Colonic mucosa (tissue), 4 donors: ENCODE measurements at regions not wholly inside any gene's neighbourhood (a gene's known extent, or its start where the extent isn't known, plus 50 kb on each side); places are given as distances from the start of the nearest gene placed in this dataset.

Source experiments
- DNase-seq: peaks from one replicate; pipeline ENCODE4 v3.0.0-alpha.2; 2020
- H3K27ac ChIP-seq: fragments of 200-600 bp; one replicate; pipeline ENCODE4 v1.8.0; 2021
- H3K27me3 ChIP-seq: fragments of 200-600 bp; one replicate; pipeline ENCODE4 v1.8.0; 2021
- H3K36me3 ChIP-seq: fragments of 200-600 bp; one replicate; pipeline ENCODE4 v1.8.0; 2021
- H3K4me1 ChIP-seq: fragments of 200-600 bp; one replicate; pipeline ENCODE4 v1.8.0; 2021; ENCODE audit warnings: mild to moderate bottlenecking
- H3K4me3 ChIP-seq: fragments of 200-600 bp; one replicate; pipeline ENCODE4 v1.8.0; 2021
- H3K9ac ChIP-seq, 2 donors: one replicate each; pipeline ENCODE4 v1.7.0; 2013; ENCODE audit warnings: control low read depth in 2 of 2, low read depth in 2 of 2, low read length in 2 of 2
- H3K9me3 ChIP-seq: fragments of 200-600 bp; one replicate; pipeline ENCODE4 v1.8.0; 2021
- CTCF ChIP-seq: fragments of 200-600 bp; IDR thresholded peaks from one replicate; pipeline ENCODE4 v1.8.0; 2022; ENCODE audit warnings: antibody characterized with exemption, mild to moderate bottlenecking
- intact Hi-C: fragments of 100-400 bp; cut with DNase I; formaldehyde crosslinking; loops from one replicate; pipeline ENCODE4 v1.14.1; 2022
- donor health status: healthy.
- donor health status: DM: no; HTN: no; CAD: no.
- donor health status: DM: no; HTN: no; CAD: no.

DNA sequence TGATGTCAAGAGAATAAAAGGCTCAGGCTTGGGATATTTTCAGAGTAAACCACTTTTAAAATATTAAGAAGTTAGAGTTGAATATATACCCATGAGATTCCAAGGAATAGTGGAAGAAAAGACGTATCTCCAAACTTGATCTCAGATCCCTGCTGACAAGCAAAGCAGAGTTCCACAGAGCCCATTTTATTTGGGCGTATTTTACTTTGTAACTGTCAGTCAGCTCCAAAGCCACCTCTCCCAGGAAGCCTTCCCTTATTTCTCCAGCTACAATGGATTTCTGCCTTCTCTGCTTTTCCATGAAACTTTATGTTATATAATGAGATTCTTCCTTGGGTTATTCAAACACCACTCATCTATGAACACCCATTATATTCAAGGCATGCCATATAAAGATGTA is 295.7 kb downstream of the FZD1 start:
- H3K27me3 ChIP-seq, result no peaks in the 10 kb centered on the region
- no peaks in the 10 kb centered on the region for H3K4me1 ChIP-seq
- intact Hi-C loops, result no loop called here
- no peak overlapping the region for H3K9ac ChIP-seq
- H3K4me3 ChIP-seq, result no peak overlapping the region
- no peaks in the 10 kb centered on the region for H3K36me3 ChIP-seq
- no peak overlapping the region for H3K27ac ChIP-seq
- H3K9me3 ChIP-seq, result no peaks in the 10 kb centered on the region
- TF ChIP-seq CTCF, result no peak
- DNase-seq, result no peak

- Histone ChIP-seq H3K36me3 (no peaks in the 10 kb centered on the region), H3K27me3 (no peaks in the 10 kb centered on the region), H3K9ac (no peak overlapping the region), H3K9me3 (no peaks in the 10 kb centered on the region), H3K4me3 (no peak overlapping the region), H3K27ac (no peak overlapping the region), H3K4me1 (no peaks in the 10 kb centered on the region)
- no peak for DNase-seq
- intact Hi-C loops, result no loop called here
- TF ChIP-seq CTCF, result no peak
These were observed 299.9 kb downstream of the FZD1 start for GRCh38 chr7:91564101-91564500.

DNA sequence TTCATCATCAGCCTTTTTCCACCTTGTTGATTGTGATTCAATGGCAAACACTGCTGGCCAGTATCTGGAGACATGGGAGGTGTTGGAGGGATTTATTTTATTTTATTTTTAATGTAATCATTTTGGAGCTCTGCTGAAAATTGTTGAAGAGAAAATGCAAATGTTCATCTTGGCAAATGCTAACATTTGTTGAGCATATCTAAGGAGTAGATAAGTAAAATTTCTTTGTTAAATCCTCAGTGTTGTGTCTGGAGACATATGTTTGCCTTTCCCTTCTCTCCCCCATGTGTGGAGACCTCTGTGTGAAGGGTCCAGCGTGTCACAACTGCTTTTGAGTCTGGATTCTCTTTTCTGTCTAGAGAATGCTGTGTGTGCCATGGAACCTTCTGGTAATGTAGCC is 300.3 kb downstream of the FZD1 start:
- no peaks in the 10 kb centered on the region for H3K9me3 ChIP-seq
- no peaks in the 10 kb centered on the region for H3K27me3 ChIP-seq
- intact Hi-C loops, result no loop called here
- no peak overlapping the region for H3K9ac ChIP-seq
- no peak overlapping the region for H3K27ac ChIP-seq
- TF ChIP-seq CTCF, result no peak
- DNase-seq, result no peak
- H3K4me3 ChIP-seq, result no peak overlapping the region
- H3K36me3 ChIP-seq, result no peaks in the 10 kb centered on the region
- H3K4me1 ChIP-seq, result no peaks in the 10 kb centered on the region

- no peak for DNase-seq
- H3K27ac ChIP-seq, result no peak overlapping the region
These were observed 301.5 kb downstream of the FZD1 start for GRCh38 chr7:91565499-91566401.

DNA sequence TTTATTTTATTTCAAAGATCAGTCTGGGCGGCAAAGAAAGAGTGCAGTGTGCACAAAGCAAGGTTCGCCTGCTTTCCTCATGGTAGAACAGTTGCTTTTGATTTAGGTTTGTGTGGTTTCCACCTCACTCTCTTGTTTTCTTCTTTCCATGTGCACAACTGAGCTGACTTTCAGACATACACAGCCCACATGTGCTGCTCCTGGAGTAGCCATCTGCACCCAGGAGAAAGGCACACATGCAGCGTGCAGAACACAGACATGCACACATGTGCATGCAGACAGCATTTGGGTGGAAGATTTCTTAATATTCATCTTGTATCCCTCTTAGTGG is 302.1 kb downstream of the FZD1 start:
- intact Hi-C loops, result no loop called here
- no peak overlapping the region for H3K4me3 ChIP-seq
- no peak overlapping the region for H3K27ac ChIP-seq
- H3K36me3 ChIP-seq, result no peaks in the 10 kb centered on the region
- H3K27me3 ChIP-seq, result no peaks in the 10 kb centered on the region
- DNase-seq, result no peak
- H3K9me3 ChIP-seq, result no peaks in the 10 kb centered on the region
- no peak overlapping the region for H3K9ac ChIP-seq
- no peaks in the 10 kb centered on the region for H3K4me1 ChIP-seq
- TF ChIP-seq CTCF, result no peak

More at GRCh38 chr7:91565499-91566401, 301.5 kb downstream of the FZD1 start:
- H3K9me3 ChIP-seq, result no peaks in the 10 kb centered on the region
- H3K27me3 ChIP-seq, result no peaks in the 10 kb centered on the region
- intact Hi-C loops, result no loop called here
- no peaks in the 10 kb centered on the region for H3K4me1 ChIP-seq
- TF ChIP-seq CTCF, result no peak
- H3K9ac ChIP-seq, result no peak overlapping the region
- no peak overlapping the region for H3K4me3 ChIP-seq
- H3K36me3 ChIP-seq, result no peaks in the 10 kb centered on the region
